ENCODE measurements at regions not wholly inside any gene's neighbourhood (a gene's known extent, or its start where the extent isn't known, plus 50 kb on each side); places are given as distances from the start of the nearest gene placed in this dataset.

- Histone ChIP-seq H3K4me1 (ENCODE audit: control insufficient read depth, insufficient read depth, low read length) (no peaks in the 10 kb centered on the region), H3K4ac (ENCODE audit: low read depth, low read length) (no peak overlapping the region), H3K4me2 (ENCODE audit: low read depth, low read length) (no peak overlapping the region), H3K79me1 (ENCODE audit: low read depth in 1 of 2, low read length in 2 of 2) (no peaks in the 10 kb centered on the region), H3K9me3 (ENCODE audit: control insufficient read depth, insufficient read depth, low read length) (peaks cover 14% of the 10 kb centered on the region), H4K8ac (ENCODE audit: low read depth in 2 of 2, low read length in 2 of 2) (no peak overlapping the region), H4K91ac (ENCODE audit: insufficient read depth, low read depth, low read length) (no peak overlapping the region), H2AFZ (replicated peaks; ENCODE audit: low read length, poor library complexity) (no peak overlapping the region), H2BK15ac (ENCODE audit: low read depth, low read length) (no peak overlapping the region), H2BK5ac (ENCODE audit: low read depth, low read length, poor library complexity, severe bottlenecking) (no peak overlapping the region), H2AK5ac (ENCODE audit: low read depth, low read length) (no peak overlapping the region), H2BK120ac (ENCODE audit: low read depth, low read length) (no peak overlapping the region), H4K20me1 (ENCODE audit: insufficient read depth, low read length) (no peaks in the 10 kb centered on the region), H3K4me3 (ENCODE audit: insufficient read depth, low read depth, low read length) (no peak overlapping the region), H3K36me3 (ENCODE audit: control insufficient read depth, insufficient read depth, low read length) (no peaks in the 10 kb centered on the region), H3K9me1 (ENCODE audit: insufficient read depth, low read length) (no peaks in the 10 kb centered on the region), H3K27me3 (ENCODE audit: control insufficient read depth, insufficient read depth, low read length) (no peaks in the 10 kb centered on the region), H3K27ac (ENCODE audit: insufficient read depth, low read length) (no peak overlapping the region), H3K18ac (ENCODE audit: low read depth, low read length) (no peak overlapping the region), H4K5ac (ENCODE audit: low read depth, low read length) (no peak overlapping the region), H2BK20ac (ENCODE audit: low read depth, low read length) (no peak overlapping the region), H3K23ac (ENCODE audit: low read depth, low read length) (no peak overlapping the region), H3K56ac (ENCODE audit: extremely low read depth, insufficient read depth, low read length) (no peak overlapping the region), H2AK9ac (replicated peaks; ENCODE audit: low read depth, low read length, poor library complexity) (no peak overlapping the region), H3K9ac (ENCODE audit: low read depth, low read length) (no peak overlapping the region), H3K14ac (replicated peaks; ENCODE audit: low read depth, low read length) (no peak overlapping the region)
- no peak for TF ChIP-seq BHLHE40 (IDR thresholded peaks at IDR 0.05; ENCODE audit: low read depth, low read length)
- no peak for TF ChIP-seq NFE2L2 (IDR thresholded peaks at IDR 0.05; ENCODE audit: low read depth, low read length)
- no peak for TF ChIP-seq FOS (IDR thresholded peaks at IDR 0.05; ENCODE audit: low read depth, low read length)
- no peak for TF ChIP-seq POLR2A (IDR thresholded peaks at IDR 0.05; ENCODE audit: low read depth, low read length)
- TF ChIP-seq CEBPB (IDR thresholded peaks at IDR 0.05; ENCODE audit: low read depth, low read length): no peak
- TF ChIP-seq, protein P1, sequence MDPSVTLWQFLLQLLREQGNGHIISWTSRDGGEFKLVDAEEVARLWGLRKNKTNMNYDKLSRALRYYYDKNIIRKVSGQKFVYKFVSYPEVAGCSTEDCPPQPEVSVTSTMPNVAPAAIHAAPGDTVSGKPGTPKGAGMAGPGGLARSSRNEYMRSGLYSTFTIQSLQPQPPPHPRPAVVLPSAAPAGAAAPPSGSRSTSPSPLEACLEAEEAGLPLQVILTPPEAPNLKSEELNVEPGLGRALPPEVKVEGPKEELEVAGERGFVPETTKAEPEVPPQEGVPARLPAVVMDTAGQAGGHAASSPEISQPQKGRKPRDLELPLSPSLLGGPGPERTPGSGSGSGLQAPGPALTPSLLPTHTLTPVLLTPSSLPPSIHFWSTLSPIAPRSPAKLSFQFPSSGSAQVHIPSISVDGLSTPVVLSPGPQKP (IDR thresholded peaks at IDR 0.05; ENCODE audit: borderline replicate concordance, low read depth, low read length): no peak
- TF ChIP-seq MXI1 (IDR thresholded peaks at IDR 0.05; ENCODE audit: borderline replicate concordance, low read depth, low read length): no peak
- no peak for TF ChIP-seq MAFK (IDR thresholded peaks at IDR 0.05; ENCODE audit: low read depth, low read length)
- no peak for TF ChIP-seq RAD21 (IDR thresholded peaks at IDR 0.05; ENCODE audit: low read length)
- no peak for TF ChIP-seq SMC3 (IDR thresholded peaks at IDR 0.05; ENCODE audit: low read depth, low read length)
- TF ChIP-seq, protein P2, sequence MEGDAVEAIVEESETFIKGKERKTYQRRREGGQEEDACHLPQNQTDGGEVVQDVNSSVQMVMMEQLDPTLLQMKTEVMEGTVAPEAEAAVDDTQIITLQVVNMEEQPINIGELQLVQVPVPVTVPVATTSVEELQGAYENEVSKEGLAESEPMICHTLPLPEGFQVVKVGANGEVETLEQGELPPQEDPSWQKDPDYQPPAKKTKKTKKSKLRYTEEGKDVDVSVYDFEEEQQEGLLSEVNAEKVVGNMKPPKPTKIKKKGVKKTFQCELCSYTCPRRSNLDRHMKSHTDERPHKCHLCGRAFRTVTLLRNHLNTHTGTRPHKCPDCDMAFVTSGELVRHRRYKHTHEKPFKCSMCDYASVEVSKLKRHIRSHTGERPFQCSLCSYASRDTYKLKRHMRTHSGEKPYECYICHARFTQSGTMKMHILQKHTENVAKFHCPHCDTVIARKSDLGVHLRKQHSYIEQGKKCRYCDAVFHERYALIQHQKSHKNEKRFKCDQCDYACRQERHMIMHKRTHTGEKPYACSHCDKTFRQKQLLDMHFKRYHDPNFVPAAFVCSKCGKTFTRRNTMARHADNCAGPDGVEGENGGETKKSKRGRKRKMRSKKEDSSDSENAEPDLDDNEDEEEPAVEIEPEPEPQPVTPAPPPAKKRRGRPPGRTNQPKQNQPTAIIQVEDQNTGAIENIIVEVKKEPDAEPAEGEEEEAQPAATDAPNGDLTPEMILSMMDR (conservative IDR thresholded peaks at IDR 0.05; ENCODE audit: low read depth, low read length): no peak
- no peak for TF ChIP-seq USF2 (IDR thresholded peaks at IDR 0.05; ENCODE audit: low read depth, low read length)
- no peak for TF ChIP-seq CHD1 (IDR thresholded peaks at IDR 0.05; ENCODE audit: low read depth, low read length)
- no peak for TF ChIP-seq RCOR1 (IDR thresholded peaks at IDR 0.05; ENCODE audit: insufficient replicate concordance, low read length)
- in situ Hi-C loops (cut with MboI; ENCODE audit: low sequenced_read_pairs) (no loop called here), dilution Hi-C loops (cut with HindIII; ENCODE audit: low sequenced_read_pairs, unreplicated experiment) (no loop called here), intact Hi-C loops (cut with micrococcal nuclease) (no loop called here)
- CTCF ChIA-PET: no interaction called here
- no TSS peak for BruUV-seq (replicated peaks)
- ATAC-seq (ENCODE audit: low read depth) (no peak), DNase-seq (no peak)
- WGBS, 2 experiments (ENCODE audit: extremely low coverage in 2 of 2, insufficient read length in 1 of 2): 7% methylated on average over 3 of the region's 6 CpGs; no CpG with 5 or more reads in 1 of the 2 experiments
- POLR2A ChIA-PET (ENCODE audit: unreplicated experiment): no interaction called here
Measured at GRCh38 chr9:85291266-85291665, 450.5 kb downstream of the AGTPBP1 start.
